ENCODE measurements at regions not wholly inside any gene's neighbourhood (a gene's known extent, or its start where the extent isn't known, plus 50 kb on each side); places are given as distances from the start of the nearest gene placed in this dataset.

DNA sequence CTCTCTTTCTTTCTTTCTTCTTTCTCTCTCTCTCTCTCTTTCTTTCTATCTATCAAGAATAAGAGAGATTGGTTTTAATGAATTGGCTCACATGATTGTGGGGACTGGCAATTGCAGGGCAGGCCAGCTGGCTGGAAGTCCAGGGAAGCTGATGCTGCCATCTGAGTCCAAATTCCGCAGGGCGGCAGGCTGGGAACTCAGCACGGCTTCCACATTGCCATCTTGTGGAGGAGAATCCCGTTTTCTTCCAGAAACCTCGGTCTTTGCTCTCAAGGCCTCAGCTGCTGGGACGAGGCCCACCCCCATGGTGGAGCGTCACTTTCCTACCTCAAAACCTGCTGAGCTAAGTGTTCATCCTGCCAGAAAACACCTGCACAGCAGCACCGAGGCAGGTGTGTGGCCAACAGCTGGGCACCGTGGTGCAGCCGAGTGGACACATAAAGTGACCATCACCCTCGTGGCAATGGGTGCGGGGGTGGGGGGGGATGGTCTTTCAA, 58.8 kb upstream of the SLCO4A1 start:
- 33% methylated on average over 2 of the region's 12 CpGs; no CpG with 5 or more reads in 1 of the 2 experiments for WGBS, 2 experiments (ENCODE audit: extremely low coverage in 2 of 2, insufficient read length in 1 of 2)

More for the DNA sequence above, 58.8 kb upstream of the SLCO4A1 start:
- no TSS peak for BruUV-seq (replicated peaks)
- no peak overlapping the region for H3K14ac ChIP-seq (replicated peaks; ENCODE audit: low read depth, low read length)
- no peak overlapping the region for H3K23ac ChIP-seq (ENCODE audit: low read depth, low read length)
- POLR2A ChIA-PET (ENCODE audit: unreplicated experiment) = no interaction called here
- H2BK20ac ChIP-seq (ENCODE audit: low read depth, low read length) = no peak overlapping the region
- dilution Hi-C loops (cut with HindIII; ENCODE audit: low sequenced_read_pairs, unreplicated experiment) (no loop called here), intact Hi-C loops (cut with micrococcal nuclease) (no loop called here), in situ Hi-C loops (cut with MboI; ENCODE audit: low sequenced_read_pairs) (no loop called here)
- 0 out of 2 replicates have a peak, but pooled peaks have one; percentile 18 for TF ChIP-seq MAZ (IDR thresholded peaks at IDR 0.05; ENCODE audit: borderline replicate concordance, low read depth, low read length)
- no peak for TF ChIP-seq RCOR1 (IDR thresholded peaks at IDR 0.05; ENCODE audit: insufficient replicate concordance, low read length)
- TF ChIP-seq, protein P1, sequence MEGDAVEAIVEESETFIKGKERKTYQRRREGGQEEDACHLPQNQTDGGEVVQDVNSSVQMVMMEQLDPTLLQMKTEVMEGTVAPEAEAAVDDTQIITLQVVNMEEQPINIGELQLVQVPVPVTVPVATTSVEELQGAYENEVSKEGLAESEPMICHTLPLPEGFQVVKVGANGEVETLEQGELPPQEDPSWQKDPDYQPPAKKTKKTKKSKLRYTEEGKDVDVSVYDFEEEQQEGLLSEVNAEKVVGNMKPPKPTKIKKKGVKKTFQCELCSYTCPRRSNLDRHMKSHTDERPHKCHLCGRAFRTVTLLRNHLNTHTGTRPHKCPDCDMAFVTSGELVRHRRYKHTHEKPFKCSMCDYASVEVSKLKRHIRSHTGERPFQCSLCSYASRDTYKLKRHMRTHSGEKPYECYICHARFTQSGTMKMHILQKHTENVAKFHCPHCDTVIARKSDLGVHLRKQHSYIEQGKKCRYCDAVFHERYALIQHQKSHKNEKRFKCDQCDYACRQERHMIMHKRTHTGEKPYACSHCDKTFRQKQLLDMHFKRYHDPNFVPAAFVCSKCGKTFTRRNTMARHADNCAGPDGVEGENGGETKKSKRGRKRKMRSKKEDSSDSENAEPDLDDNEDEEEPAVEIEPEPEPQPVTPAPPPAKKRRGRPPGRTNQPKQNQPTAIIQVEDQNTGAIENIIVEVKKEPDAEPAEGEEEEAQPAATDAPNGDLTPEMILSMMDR (conservative IDR thresholded peaks at IDR 0.05; ENCODE audit: low read depth, low read length) = 0 out of 2 replicates have a peak, but pooled peaks have one; percentile 8
- no peak overlapping the region for H3K27ac ChIP-seq (ENCODE audit: insufficient read depth, low read length)
- no peak overlapping the region for H4K5ac ChIP-seq (ENCODE audit: low read depth, low read length)
- H3K4me2 ChIP-seq (ENCODE audit: low read depth, low read length) = no peak overlapping the region
- no peak for ATAC-seq (ENCODE audit: low read depth)
- H3K4me1 ChIP-seq (ENCODE audit: control insufficient read depth, insufficient read depth, low read length) = no peaks in the 10 kb centered on the region
- no peak overlapping the region for H2AK9ac ChIP-seq (replicated peaks; ENCODE audit: low read depth, low read length, poor library complexity)
- no peak overlapping the region for H2BK5ac ChIP-seq (ENCODE audit: low read depth, low read length, poor library complexity, severe bottlenecking)
- H3K4ac ChIP-seq (ENCODE audit: low read depth, low read length) = no peak overlapping the region
- H3K18ac ChIP-seq (ENCODE audit: low read depth, low read length) = no peak overlapping the region
- H3K9ac ChIP-seq (ENCODE audit: low read depth, low read length) = no peak overlapping the region
- no peaks in the 10 kb centered on the region for H3K79me1 ChIP-seq (ENCODE audit: low read depth in 1 of 2, low read length in 2 of 2)
- no peaks in the 10 kb centered on the region for H3K9me3 ChIP-seq (ENCODE audit: control insufficient read depth, insufficient read depth, low read length)
- no peak overlapping the region for H4K91ac ChIP-seq (ENCODE audit: insufficient read depth, low read depth, low read length)
- no peak overlapping the region for H2AFZ ChIP-seq (replicated peaks; ENCODE audit: low read length, poor library complexity)
- H3K9me1 ChIP-seq (ENCODE audit: insufficient read depth, low read length) = peaks cover 4% of the 10 kb centered on the region; the same call in 1 of the 2 replicates
- no peak overlapping the region for H2AK5ac ChIP-seq (ENCODE audit: low read depth, low read length)
- no peaks in the 10 kb centered on the region for H3K36me3 ChIP-seq (ENCODE audit: control insufficient read depth, insufficient read depth, low read length)
- H4K8ac ChIP-seq (ENCODE audit: low read depth in 2 of 2, low read length in 2 of 2) = no peak overlapping the region
- peaks cover 5% of the 10 kb centered on the region for H4K20me1 ChIP-seq (ENCODE audit: insufficient read depth, low read length)
- H3K27me3 ChIP-seq (ENCODE audit: control insufficient read depth, insufficient read depth, low read length) = peaks cover 60% of the 10 kb centered on the region
- H3K56ac ChIP-seq (ENCODE audit: extremely low read depth, insufficient read depth, low read length) = no peak overlapping the region
- no peak overlapping the region for H2BK120ac ChIP-seq (ENCODE audit: low read depth, low read length)
- CTCF ChIA-PET = no interaction called here
- DNase-seq = no peak
- no peak overlapping the region for H2BK15ac ChIP-seq (ENCODE audit: low read depth, low read length)
- no peak overlapping the region for H3K4me3 ChIP-seq (ENCODE audit: insufficient read depth, low read depth, low read length)

All from IMR-90 (cell line).